GM12878 (cell line): ENCODE measurements at regions not wholly inside any gene's neighbourhood (a gene's known extent, or its start where the extent isn't known, plus 50 kb on each side); places are given as distances from the start of the nearest gene placed in this dataset.

Experiments used
- ATAC-seq: fragments of 200-7000 bp; cut with Tn5 transposase; 3 replicates; pipeline ENCODE4 v1.9.1; 2020; ENCODE audit warnings: mild to moderate bottlenecking, moderate library complexity
- BruUV-seq: library from RNA; stranded (reverse); fragments of 400-500 nt; replicated peaks from 2 replicates; lab custom pipeline; 2021; lab: Mats Ljungman, UMichigan
- CTCF ChIA-PET: fragments of 300-600 bp; sonication (Branson Sonifier 250); formaldehyde crosslinking; extraction: SDS; loops from one replicate; lab custom pipeline; 2021; ENCODE audit warnings: inconsistent platforms; lab: Yijun Ruan, JAX
- POLR2A ChIA-PET: fragments of 350-600 bp; formaldehyde crosslinking; extraction: SDS; loops from one replicate; lab custom pipeline; 2021; ENCODE audit warnings: inconsistent platforms; lab: Charles Lee
- RAD21 ChIA-PET: fragments of 300-600 bp; sonication (Branson Sonifier 250); formaldehyde crosslinking; loops from one replicate; lab custom pipeline; 2023; ENCODE audit warnings: antibody characterized with exemption; ENCODE audit not compliant: unreplicated experiment; lab: Charles Lee
- SMC1A ChIA-PET: fragments of 300-600 bp; sonication (Branson Sonifier 250); formaldehyde crosslinking; loops from one replicate; lab custom pipeline; 2023; ENCODE audit not compliant: unreplicated experiment, uncharacterized antibody; lab: Charles Lee
- DNase-seq: peaks from one replicate; pipeline ENCODE4 v3.0.0-alpha.2; 2011; ENCODE audit warnings: low read depth, low spot score
- FAIRE-seq: peaks from 3 replicates; lab custom pipeline; 2011; peaks lifted over from hg19 to GRCh38; lab: Jason Lieb, UNC
- H2AFZ ChIP-seq: 2 replicates; pipeline ENCODE4 v1.6.0; 2011; ENCODE audit warnings: low read depth, low read length, control low read depth; ENCODE audit not compliant: control insufficient read depth
- H3K27ac ChIP-seq: 2 replicates; pipeline ENCODE4 v1.5.1; 2011; ENCODE audit warnings: control low read depth; ENCODE audit not compliant: control insufficient read depth, insufficient read depth
- H3K27me3 ChIP-seq, 2 experiments: replicated peaks in 1 of 2; 2 replicates each; pipeline versions ENCODE4 v1.6.0 to v1.6.1; 2011; ENCODE audit warnings: low read length in 1 of 2; ENCODE audit not compliant: control insufficient read depth in 2 of 2, insufficient read depth in 2 of 2
- H3K36me3 ChIP-seq, 2 experiments: 2 replicates each; pipeline ENCODE4 v1.5.1; 2011; ENCODE audit warnings: low read length in 1 of 2; ENCODE audit not compliant: control insufficient read depth in 2 of 2, insufficient read depth in 2 of 2
- H3K4me1 ChIP-seq: 2 replicates; pipeline ENCODE4 v1.6.1; 2011; ENCODE audit warnings: mild to moderate bottlenecking, low read length, moderate library complexity, mixed read lengths; ENCODE audit not compliant: control insufficient read depth, insufficient read depth
- H3K4me2 ChIP-seq: 2 replicates; pipeline ENCODE4 v1.6.0; 2011; ENCODE audit warnings: control low read depth; ENCODE audit not compliant: control insufficient read depth, insufficient read depth
- H3K4me3 ChIP-seq: fragments of 200-600 bp; sonication (generic); 2 replicates; pipeline ENCODE4 v1.5.1; 2016
- H3K79me2 ChIP-seq: 2 replicates; pipeline ENCODE4 v1.6.0; 2011; ENCODE audit warnings: low read length; ENCODE audit not compliant: control insufficient read depth, insufficient read depth
- H3K9ac ChIP-seq: 2 replicates; pipeline ENCODE4 v1.8.0; 2011; ENCODE audit warnings: low read length, control low read depth, mixed read lengths; ENCODE audit not compliant: control insufficient read depth, insufficient read depth
- H3K9me3 ChIP-seq: replicated peaks from 3 replicates; pipeline ENCODE4 v1.5.1; 2011; ENCODE audit warnings: mild to moderate bottlenecking, low read length; ENCODE audit not compliant: control insufficient read depth, insufficient read depth
- H4K20me1 ChIP-seq: 2 replicates; pipeline ENCODE4 v1.6.0; 2011; ENCODE audit not compliant: control insufficient read depth, insufficient read depth
- CBX5 ChIP-seq: sonication (generic); IDR thresholded peaks from 2 replicates; pipeline ENCODE4 v1.6.1; 2016; ENCODE audit warnings: low read depth, moderate library complexity, mild to moderate bottlenecking, inconsistent platforms
- CEBPB ChIP-seq, 2 experiments: fragments of 150-350 bp in 1 of 2; IDR thresholded peaks; 2 replicates each; pipeline ENCODE4 v1.6.1; 2012 to 2014; ENCODE audit warnings: low read depth in 2 of 2, low read length in 2 of 2, borderline replicate concordance in 1 of 2, inconsistent platforms in 1 of 2
- EED ChIP-seq: sonication (generic); IDR thresholded peaks from 2 replicates; pipeline ENCODE4 v1.6.1; 2016; ENCODE audit warnings: antibody characterized with exemption, low read depth
- EZH2 ChIP-seq: IDR thresholded peaks from 2 replicates; pipeline ENCODE4 v1.6.1; 2012; ENCODE audit warnings: low read depth, mild to moderate bottlenecking, control low read depth, inconsistent platforms, low read length, borderline replicate concordance; ENCODE audit not compliant: control insufficient read depth
- KLF5 ChIP-seq: fragments of 450-650 bp; IDR thresholded peaks from 2 replicates; pipeline ENCODE4 v1.6.1; 2014; ENCODE audit warnings: mild to moderate bottlenecking; ENCODE audit not compliant: partially characterized antibody
- RCOR1 ChIP-seq: conservative IDR thresholded peaks from 2 replicates; pipeline ENCODE4 v1.6.1; 2012; ENCODE audit warnings: low read depth, low read length, improper control_type of control experiment
- SP1 ChIP-seq: IDR thresholded peaks from one replicate; pipeline ENCODE4 v1.6.1; 2011; ENCODE audit warnings: low read depth, low read length
- SREBF1 ChIP-seq: IDR thresholded peaks from 2 replicates; pipeline ENCODE4 v1.6.1; 2012; ENCODE audit warnings: mild to moderate bottlenecking, low read length
- ZNF217 ChIP-seq: fragments of 450-650 bp; IDR thresholded peaks from 2 replicates; pipeline ENCODE4 v1.6.1; 2017; ENCODE audit warnings: antibody characterized with exemption, mild to moderate bottlenecking
- ZSCAN29 ChIP-seq: fragments of 450-650 bp; IDR thresholded peaks from 2 replicates; pipeline ENCODE4 v1.6.1; 2017; ENCODE audit warnings: mild to moderate bottlenecking, moderate library complexity
- WGBS: methylation state at CpG from one replicate; pipeline ENCODE4 v1.1.6; 2016; ENCODE audit warnings: low lambda C conversion rate; ENCODE audit not compliant: insufficient replicate concordance, insufficient coverage; ENCODE audit errors: missing lambda C conversion rate; 5-methylcytosine and 5-hydroxymethylcytosine counted together
- in situ Hi-C: fragments of 300-500 bp; cut with MboI; formaldehyde crosslinking; loops from 9 replicates; pipeline ENCODE4 v1.14.3; 2018; ENCODE audit warnings: mixed read lengths
- intact Hi-C: fragments of 100-400 bp; cut with micrococcal nuclease; formaldehyde crosslinking; loops from one replicate; pipeline ENCODE4 v1.14.2; 2022; ENCODE audit not compliant: unreplicated experiment
- TF ChIP-seq, protein P1 (sequence below): fragments of 450-650 bp; IDR thresholded peaks from 2 replicates; pipeline ENCODE4 v1.6.1; 2018; ENCODE audit warnings: mild to moderate bottlenecking, low read depth, moderate library complexity; ENCODE audit not compliant: partially characterized antibody
- TF ChIP-seq, protein P2 (sequence below): IDR thresholded peaks from 2 replicates; pipeline ENCODE4 v1.6.1; 2012; ENCODE audit warnings: low read length, inconsistent platforms
- TF ChIP-seq, protein P3 (sequence below): IDR thresholded peaks from 2 replicates; pipeline ENCODE4 v1.6.1; 2011; ENCODE audit warnings: borderline replicate concordance, low read depth, mild to moderate bottlenecking, moderate library complexity, low read length; ENCODE audit not compliant: insufficient read depth, poor library complexity, severe bottlenecking

DNA sequence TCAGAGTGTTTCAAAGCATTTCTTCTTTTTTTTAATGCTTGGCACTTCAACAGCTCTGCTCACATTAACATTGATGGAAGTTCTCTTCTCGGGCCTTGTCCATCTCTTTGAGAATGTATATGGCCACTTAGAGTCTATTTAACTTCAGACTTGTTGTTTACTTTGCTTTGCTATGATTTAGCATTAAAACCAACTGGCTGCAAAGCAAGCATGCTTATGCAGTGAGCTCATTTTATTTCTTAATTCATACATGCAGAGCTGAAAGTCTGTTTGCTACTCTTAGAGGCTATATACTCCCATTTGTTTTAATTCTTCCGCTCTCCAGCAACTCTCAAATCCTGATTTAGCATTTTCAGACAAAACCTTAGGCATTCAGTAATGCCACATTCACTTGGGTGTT lies 107.6 kb upstream of the PACRGL start:
- RAD21 ChIA-PET, result no interaction called here
- H3K27ac ChIP-seq, result no peak overlapping the region
- H4K20me1 ChIP-seq, result no peaks in the 10 kb centered on the region
- no peak overlapping the region for H3K9ac ChIP-seq
- no TSS peak for BruUV-seq
- H2AFZ ChIP-seq, result no peak overlapping the region
- H3K4me1 ChIP-seq, result no peaks in the 10 kb centered on the region
- ATAC-seq (no peak), DNase-seq (no peak), FAIRE-seq (no peak)
- CTCF ChIA-PET, result interaction anchor here (1.5 kb wide), 1 partner anchor 12 kb away, joined by 3 read pairs; no protein-coding TSS in a partner anchor
- H3K9me3 ChIP-seq, result no peaks in the 10 kb centered on the region
- no peaks in the 10 kb centered on the region for H3K27me3 ChIP-seq
- 19% methylated on average over 2 of the region's 2 CpGs for WGBS
- H3K4me2 ChIP-seq, result no peak overlapping the region
- in situ Hi-C loops (no loop called here), intact Hi-C loops (no loop called here)
- POLR2A ChIA-PET, result no interaction called here
- SMC1A ChIA-PET, result interaction anchor here (1.1 to 1.6 kb wide), 2 partner anchors 13 to 20 kb away, joined by 3 to 5 read pairs; no protein-coding TSS in a partner anchor
- no peak for TF ChIP-seq KLF5
- TF ChIP-seq ZNF217, result no peak
- TF ChIP-seq CBX5, result no peak
- no peak for TF ChIP-seq EZH2
- no peak for TF ChIP-seq CEBPB (IDR thresholded peaks at IDR 0.05; ENCODE audit: borderline replicate concordance in 1 of 2, low read depth in 2 of 2, low read length in 2 of 2)
- no peak for TF ChIP-seq SREBF1
- TF ChIP-seq EED, result no peak
- no peak for TF ChIP-seq RCOR1
- no peak for TF ChIP-seq SP1
- no peaks in the 10 kb centered on the region for H3K36me3 ChIP-seq
- H3K79me2 ChIP-seq, result no peaks in the 10 kb centered on the region
- no peak overlapping the region for H3K4me3 ChIP-seq

DNA sequence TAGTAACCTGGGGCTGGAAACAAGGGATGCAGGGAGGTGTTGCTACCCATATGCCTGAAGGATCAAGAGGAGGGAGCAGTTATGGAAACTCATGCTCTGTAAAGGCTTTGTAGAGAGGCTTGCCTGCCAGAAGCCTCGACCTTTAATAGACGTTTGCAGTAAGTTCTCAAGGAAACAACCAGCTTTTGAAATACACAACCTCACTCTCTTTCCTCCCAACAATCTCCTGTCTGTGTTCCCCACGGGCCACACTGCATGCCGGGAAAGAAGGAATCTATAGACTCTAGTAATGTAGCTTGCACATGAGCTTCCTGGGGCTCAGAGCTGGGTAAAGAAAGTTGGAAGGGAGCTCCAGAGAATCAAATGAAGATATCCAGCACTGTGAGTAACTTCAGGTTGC lies 101.6 kb upstream of the PACRGL start:
- Histone ChIP-seq H4K20me1 (no peaks in the 10 kb centered on the region), H3K9ac (no peak overlapping the region), H3K4me3 (no peak overlapping the region), H3K4me2 (no peak overlapping the region), H3K27ac (no peak overlapping the region), H3K27me3 (no peaks in the 10 kb centered on the region), H3K9me3 (no peaks in the 10 kb centered on the region), H3K36me3 (no peaks in the 10 kb centered on the region), H3K4me1 (no peaks in the 10 kb centered on the region), H3K79me2 (no peaks in the 10 kb centered on the region), H2AFZ (no peak overlapping the region)
- ChIA-PET POLR2A (no interaction called here), RAD21 (no interaction called here), SMC1A (no interaction called here), CTCF (no interaction called here)
- intact Hi-C loops, result no loop called here
- 19% methylated on average over 4 of the region's 4 CpGs for WGBS
- no TSS peak for BruUV-seq
- no peak for DNase-seq
- TF ChIP-seq, protein P1, sequence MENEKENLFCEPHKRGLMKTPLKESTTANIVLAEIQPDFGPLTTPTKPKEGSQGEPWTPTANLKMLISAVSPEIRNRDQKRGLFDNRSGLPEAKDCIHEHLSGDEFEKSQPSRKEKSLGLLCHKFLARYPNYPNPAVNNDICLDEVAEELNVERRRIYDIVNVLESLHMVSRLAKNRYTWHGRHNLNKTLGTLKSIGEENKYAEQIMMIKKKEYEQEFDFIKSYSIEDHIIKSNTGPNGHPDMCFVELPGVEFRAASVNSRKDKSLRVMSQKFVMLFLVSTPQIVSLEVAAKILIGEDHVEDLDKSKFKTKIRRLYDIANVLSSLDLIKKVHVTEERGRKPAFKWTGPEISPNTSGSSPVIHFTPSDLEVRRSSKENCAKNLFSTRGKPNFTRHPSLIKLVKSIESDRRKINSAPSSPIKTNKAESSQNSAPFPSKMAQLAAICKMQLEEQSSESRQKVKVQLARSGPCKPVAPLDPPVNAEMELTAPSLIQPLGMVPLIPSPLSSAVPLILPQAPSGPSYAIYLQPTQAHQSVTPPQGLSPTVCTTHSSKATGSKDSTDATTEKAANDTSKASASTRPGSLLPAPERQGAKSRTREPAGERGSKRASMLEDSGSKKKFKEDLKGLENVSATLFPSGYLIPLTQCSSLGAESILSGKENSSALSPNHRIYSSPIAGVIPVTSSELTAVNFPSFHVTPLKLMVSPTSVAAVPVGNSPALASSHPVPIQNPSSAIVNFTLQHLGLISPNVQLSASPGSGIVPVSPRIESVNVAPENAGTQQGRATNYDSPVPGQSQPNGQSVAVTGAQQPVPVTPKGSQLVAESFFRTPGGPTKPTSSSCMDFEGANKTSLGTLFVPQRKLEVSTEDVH, result no peak
- TF ChIP-seq, protein P2, sequence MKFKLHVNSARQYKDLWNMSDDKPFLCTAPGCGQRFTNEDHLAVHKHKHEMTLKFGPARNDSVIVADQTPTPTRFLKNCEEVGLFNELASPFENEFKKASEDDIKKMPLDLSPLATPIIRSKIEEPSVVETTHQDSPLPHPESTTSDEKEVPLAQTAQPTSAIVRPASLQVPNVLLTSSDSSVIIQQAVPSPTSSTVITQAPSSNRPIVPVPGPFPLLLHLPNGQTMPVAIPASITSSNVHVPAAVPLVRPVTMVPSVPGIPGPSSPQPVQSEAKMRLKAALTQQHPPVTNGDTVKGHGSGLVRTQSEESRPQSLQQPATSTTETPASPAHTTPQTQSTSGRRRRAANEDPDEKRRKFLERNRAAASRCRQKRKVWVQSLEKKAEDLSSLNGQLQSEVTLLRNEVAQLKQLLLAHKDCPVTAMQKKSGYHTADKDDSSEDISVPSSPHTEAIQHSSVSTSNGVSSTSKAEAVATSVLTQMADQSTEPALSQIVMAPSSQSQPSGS, result no peak
- TF ChIP-seq, protein P3, sequence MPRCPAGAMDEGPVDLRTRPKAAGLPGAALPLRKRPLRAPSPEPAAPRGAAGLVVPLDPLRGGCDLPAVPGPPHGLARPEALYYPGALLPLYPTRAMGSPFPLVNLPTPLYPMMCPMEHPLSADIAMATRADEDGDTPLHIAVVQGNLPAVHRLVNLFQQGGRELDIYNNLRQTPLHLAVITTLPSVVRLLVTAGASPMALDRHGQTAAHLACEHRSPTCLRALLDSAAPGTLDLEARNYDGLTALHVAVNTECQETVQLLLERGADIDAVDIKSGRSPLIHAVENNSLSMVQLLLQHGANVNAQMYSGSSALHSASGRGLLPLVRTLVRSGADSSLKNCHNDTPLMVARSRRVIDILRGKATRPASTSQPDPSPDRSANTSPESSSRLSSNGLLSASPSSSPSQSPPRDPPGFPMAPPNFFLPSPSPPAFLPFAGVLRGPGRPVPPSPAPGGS, result no peak
- TF ChIP-seq ZSCAN29, result no peak
- ATAC-seq, result no peak
- no peak for FAIRE-seq
- in situ Hi-C loops, result no loop called here
